ENCODE measurements at regions not wholly inside any gene's neighbourhood (a gene's known extent, or its start where the extent isn't known, plus 50 kb on each side); places are given as distances from the start of the nearest gene placed in this dataset.
"Not testable (repeated sequence)": the region's sequence is repeated elsewhere in the genome, so short reads cannot be mapped to it uniquely, and the experiment has no call there.

- no peak overlapping the region for H3K4me3 ChIP-seq (ENCODE audit: insufficient read depth, low read depth, low read length)
- DNase-seq = no peak
- TF ChIP-seq SMC3 (IDR thresholded peaks at IDR 0.05; ENCODE audit: low read depth, low read length) = no peak
- H3K23ac ChIP-seq (ENCODE audit: low read depth, low read length) = no peak overlapping the region
- no peak overlapping the region for H3K9ac ChIP-seq (ENCODE audit: low read depth, low read length)
- H3K14ac ChIP-seq (replicated peaks; ENCODE audit: low read depth, low read length) = no peak overlapping the region
- in situ Hi-C loops (cut with MboI; ENCODE audit: low sequenced_read_pairs) (no loop called here), dilution Hi-C loops (cut with HindIII; ENCODE audit: low sequenced_read_pairs, unreplicated experiment) (no loop called here), intact Hi-C loops (cut with micrococcal nuclease) (no loop called here)
- H2AK5ac ChIP-seq (ENCODE audit: low read depth, low read length) = no peak overlapping the region
- WGBS, 2 experiments (ENCODE audit: extremely low coverage in 2 of 2, insufficient read length in 1 of 2) = no CpG with 5 or more reads among the region's 5 CpGs
- POLR2A ChIA-PET (ENCODE audit: unreplicated experiment) = no interaction called here
- no peak overlapping the region for H2BK5ac ChIP-seq (ENCODE audit: low read depth, low read length, poor library complexity, severe bottlenecking)
- ATAC-seq (ENCODE audit: low read depth) = no peak
- H2AFZ ChIP-seq (replicated peaks; ENCODE audit: low read length, poor library complexity) = no peak overlapping the region
- no peak overlapping the region for H3K4me2 ChIP-seq (ENCODE audit: low read depth, low read length)
- CTCF ChIA-PET = no interaction called here
- H3K36me3 ChIP-seq (ENCODE audit: control insufficient read depth, insufficient read depth, low read length) = no peaks in the 10 kb centered on the region
- H3K9me3 ChIP-seq (ENCODE audit: control insufficient read depth, insufficient read depth, low read length) = peaks cover 4% of the 10 kb centered on the region
- H3K79me1 ChIP-seq (ENCODE audit: low read depth in 1 of 2, low read length in 2 of 2) = no peaks in the 10 kb centered on the region
- H4K8ac ChIP-seq (ENCODE audit: low read depth in 2 of 2, low read length in 2 of 2) = no peak overlapping the region
- no peak overlapping the region for H2BK20ac ChIP-seq (ENCODE audit: low read depth, low read length)
- H3K27me3 ChIP-seq (ENCODE audit: control insufficient read depth, insufficient read depth, low read length) = no peaks in the 10 kb centered on the region
- H2BK15ac ChIP-seq (ENCODE audit: low read depth, low read length) = no peak overlapping the region
- no peaks in the 10 kb centered on the region for H3K4me1 ChIP-seq (ENCODE audit: control insufficient read depth, insufficient read depth, low read length)
- H3K9me1 ChIP-seq (ENCODE audit: insufficient read depth, low read length) = no peaks in the 10 kb centered on the region
- H3K4ac ChIP-seq (ENCODE audit: low read depth, low read length) = no peak overlapping the region
- H3K56ac ChIP-seq (ENCODE audit: extremely low read depth, insufficient read depth, low read length) = no peak overlapping the region
- H3K18ac ChIP-seq (ENCODE audit: low read depth, low read length) = no peak overlapping the region
- H2AK9ac ChIP-seq (replicated peaks; ENCODE audit: low read depth, low read length, poor library complexity) = no peak overlapping the region
- H4K5ac ChIP-seq (ENCODE audit: low read depth, low read length) = no peak overlapping the region
- no peak overlapping the region for H2BK120ac ChIP-seq (ENCODE audit: low read depth, low read length)
- no peaks in the 10 kb centered on the region for H4K20me1 ChIP-seq (ENCODE audit: insufficient read depth, low read length)
- no TSS peak for BruUV-seq (replicated peaks)
- no peak overlapping the region for H4K91ac ChIP-seq (ENCODE audit: insufficient read depth, low read depth, low read length)
- H3K27ac ChIP-seq (ENCODE audit: insufficient read depth, low read length) = no peak overlapping the region
Measured at GRCh38 chr3:87691109-87691508, 367.7 kb downstream of the CGGBP1 start.

- H3K9me1 ChIP-seq (ENCODE audit: insufficient read depth, low read length); H3K4me2 ChIP-seq (ENCODE audit: low read depth, low read length); ATAC-seq (ENCODE audit: low read depth); H2BK20ac ChIP-seq (ENCODE audit: low read depth, low read length); H3K4me1 ChIP-seq (ENCODE audit: control insufficient read depth, insufficient read depth, low read length); H3K36me3 ChIP-seq (ENCODE audit: control insufficient read depth, insufficient read depth, low read length); CTCF ChIA-PET; H3K14ac ChIP-seq (replicated peaks; ENCODE audit: low read depth, low read length); H3K9ac ChIP-seq (ENCODE audit: low read depth, low read length); H2AFZ ChIP-seq (replicated peaks; ENCODE audit: low read length, poor library complexity); H4K5ac ChIP-seq (ENCODE audit: low read depth, low read length); dilution Hi-C loops (cut with HindIII; ENCODE audit: low sequenced_read_pairs, unreplicated experiment); H3K9me3 ChIP-seq (ENCODE audit: control insufficient read depth, insufficient read depth, low read length); H3K27ac ChIP-seq (ENCODE audit: insufficient read depth, low read length); H2BK120ac ChIP-seq (ENCODE audit: low read depth, low read length); DNase-seq; H2AK5ac ChIP-seq (ENCODE audit: low read depth, low read length); BruUV-seq (replicated peaks); H4K91ac ChIP-seq (ENCODE audit: insufficient read depth, low read depth, low read length); POLR2A ChIA-PET (ENCODE audit: unreplicated experiment); H2BK15ac ChIP-seq (ENCODE audit: low read depth, low read length); intact Hi-C loops (cut with micrococcal nuclease); H3K4me3 ChIP-seq (ENCODE audit: insufficient read depth, low read depth, low read length); H3K27me3 ChIP-seq (ENCODE audit: control insufficient read depth, insufficient read depth, low read length); H3K23ac ChIP-seq (ENCODE audit: low read depth, low read length); H3K79me1 ChIP-seq (ENCODE audit: low read depth in 1 of 2, low read length in 2 of 2); in situ Hi-C loops (cut with MboI; ENCODE audit: low sequenced_read_pairs); H4K20me1 ChIP-seq (ENCODE audit: insufficient read depth, low read length); H2BK5ac ChIP-seq (ENCODE audit: low read depth, low read length, poor library complexity, severe bottlenecking); H3K56ac ChIP-seq (ENCODE audit: extremely low read depth, insufficient read depth, low read length); H3K18ac ChIP-seq (ENCODE audit: low read depth, low read length); H2AK9ac ChIP-seq (replicated peaks; ENCODE audit: low read depth, low read length, poor library complexity); H4K8ac ChIP-seq (ENCODE audit: low read depth in 2 of 2, low read length in 2 of 2); H3K4ac ChIP-seq (ENCODE audit: low read depth, low read length): not testable (repeated sequence)
- 82% methylated on average over 8 of the region's 27 CpGs; no CpG with 5 or more reads in 1 of the 2 experiments for whole genome bisulfite sequencing, 2 experiments (ENCODE audit: extremely low coverage in 2 of 2, insufficient read length in 1 of 2)
Measured at GRCh38 chr3:87678984-87679660, 379.7 kb downstream of the CGGBP1 start.

All from IMR-90 (cell line).